ENCODE measurements at regions not wholly inside any gene's neighbourhood (a gene's known extent, or its start where the extent isn't known, plus 50 kb on each side); places are given as distances from the start of the nearest gene placed in this dataset.

DNA sequence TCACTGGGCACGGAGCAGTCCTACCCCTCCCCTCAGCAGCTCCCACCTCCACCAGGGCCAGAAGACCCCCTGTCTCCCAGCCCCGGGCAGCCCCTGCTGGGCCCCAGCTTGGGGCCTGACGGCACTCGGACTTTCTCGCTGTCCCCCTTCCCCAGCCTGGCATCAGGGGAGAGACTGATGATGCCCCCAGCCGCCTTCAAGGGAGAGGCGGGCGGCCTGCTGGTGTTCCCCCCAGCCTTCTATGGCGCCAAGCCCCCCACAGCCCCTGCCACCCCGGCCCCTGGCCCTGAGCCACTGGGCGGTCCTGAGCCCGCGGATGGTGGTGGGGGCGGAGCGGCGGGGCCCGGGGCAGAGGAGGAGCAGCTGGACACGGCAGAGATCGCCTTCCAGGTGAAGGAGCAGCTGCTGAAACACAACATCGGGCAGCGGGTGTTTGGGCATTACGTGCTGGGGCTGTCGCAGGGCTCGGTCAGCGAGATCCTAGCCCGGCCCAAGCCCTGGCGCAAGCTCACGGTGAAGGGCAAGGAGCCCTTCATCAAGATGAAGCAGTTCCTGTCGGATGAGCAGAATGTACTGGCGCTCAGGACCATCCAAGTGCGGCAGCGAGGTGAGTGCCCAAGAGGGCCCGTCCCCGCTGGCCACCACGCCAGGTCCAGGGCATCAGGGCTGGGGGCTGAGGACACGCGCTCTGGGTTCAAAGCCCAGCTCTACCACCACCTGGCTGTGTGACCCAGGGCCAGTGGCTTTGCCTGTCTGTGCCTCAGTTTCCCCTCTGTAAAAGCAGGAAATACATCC lies 58.6 kb downstream of the PHETA1 start:
- Mint-ChIP-seq H3K4me1 (peaks cover 6% of the 10 kb centered on the region; the same call in 2 of the 3 replicates), H3K4me3 (no peak overlapping the region), H3K27ac (no peak overlapping the region), H3K27me3 (ENCODE audit: insufficient read depth, low read depth, poor library complexity) (peaks cover 9% of the 10 kb centered on the region), H3K36me3 (ENCODE audit: low read depth) (peaks cover 22% of the 10 kb centered on the region), H3K9me3 (peaks cover 18% of the 10 kb centered on the region)
- H3K9me2 ChIP-seq (ENCODE audit: insufficient read depth), result no peaks in the 10 kb centered on the region
- peaks cover 3% of the 10 kb centered on the region for H3K36me3 ChIP-seq (ENCODE audit: insufficient read depth)
- no peak overlapping the region for H2AFZ ChIP-seq
- ATAC-seq, result no peak
- no peaks in the 10 kb centered on the region for H3F3A ChIP-seq (replicated peaks; ENCODE audit: low read depth)
- no peak overlapping the region for H3K4me2 ChIP-seq
- no peaks in the 10 kb centered on the region for H3K4me1 ChIP-seq (ENCODE audit: insufficient read depth)
- H3K4me3 ChIP-seq, result no peak overlapping the region
- H4K20me1 ChIP-seq (replicated peaks; ENCODE audit: insufficient read depth), result no peaks in the 10 kb centered on the region
- no peak for TF ChIP-seq ZNF331 (CRISPR knock-in tag; IDR thresholded peaks at IDR 0.05; ENCODE audit: low read depth)
- TF ChIP-seq, protein P1, sequence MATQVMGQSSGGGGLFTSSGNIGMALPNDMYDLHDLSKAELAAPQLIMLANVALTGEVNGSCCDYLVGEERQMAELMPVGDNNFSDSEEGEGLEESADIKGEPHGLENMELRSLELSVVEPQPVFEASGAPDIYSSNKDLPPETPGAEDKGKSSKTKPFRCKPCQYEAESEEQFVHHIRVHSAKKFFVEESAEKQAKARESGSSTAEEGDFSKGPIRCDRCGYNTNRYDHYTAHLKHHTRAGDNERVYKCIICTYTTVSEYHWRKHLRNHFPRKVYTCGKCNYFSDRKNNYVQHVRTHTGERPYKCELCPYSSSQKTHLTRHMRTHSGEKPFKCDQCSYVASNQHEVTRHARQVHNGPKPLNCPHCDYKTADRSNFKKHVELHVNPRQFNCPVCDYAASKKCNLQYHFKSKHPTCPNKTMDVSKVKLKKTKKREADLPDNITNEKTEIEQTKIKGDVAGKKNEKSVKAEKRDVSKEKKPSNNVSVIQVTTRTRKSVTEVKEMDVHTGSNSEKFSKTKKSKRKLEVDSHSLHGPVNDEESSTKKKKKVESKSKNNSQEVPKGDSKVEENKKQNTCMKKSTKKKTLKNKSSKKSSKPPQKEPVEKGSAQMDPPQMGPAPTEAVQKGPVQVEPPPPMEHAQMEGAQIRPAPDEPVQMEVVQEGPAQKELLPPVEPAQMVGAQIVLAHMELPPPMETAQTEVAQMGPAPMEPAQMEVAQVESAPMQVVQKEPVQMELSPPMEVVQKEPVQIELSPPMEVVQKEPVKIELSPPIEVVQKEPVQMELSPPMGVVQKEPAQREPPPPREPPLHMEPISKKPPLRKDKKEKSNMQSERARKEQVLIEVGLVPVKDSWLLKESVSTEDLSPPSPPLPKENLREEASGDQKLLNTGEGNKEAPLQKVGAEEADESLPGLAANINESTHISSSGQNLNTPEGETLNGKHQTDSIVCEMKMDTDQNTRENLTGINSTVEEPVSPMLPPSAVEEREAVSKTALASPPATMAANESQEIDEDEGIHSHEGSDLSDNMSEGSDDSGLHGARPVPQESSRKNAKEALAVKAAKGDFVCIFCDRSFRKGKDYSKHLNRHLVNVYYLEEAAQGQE (IDR thresholded peaks at IDR 0.05; ENCODE audit: unreplicated experiment), result no peak
- TF ChIP-seq, protein P2, sequence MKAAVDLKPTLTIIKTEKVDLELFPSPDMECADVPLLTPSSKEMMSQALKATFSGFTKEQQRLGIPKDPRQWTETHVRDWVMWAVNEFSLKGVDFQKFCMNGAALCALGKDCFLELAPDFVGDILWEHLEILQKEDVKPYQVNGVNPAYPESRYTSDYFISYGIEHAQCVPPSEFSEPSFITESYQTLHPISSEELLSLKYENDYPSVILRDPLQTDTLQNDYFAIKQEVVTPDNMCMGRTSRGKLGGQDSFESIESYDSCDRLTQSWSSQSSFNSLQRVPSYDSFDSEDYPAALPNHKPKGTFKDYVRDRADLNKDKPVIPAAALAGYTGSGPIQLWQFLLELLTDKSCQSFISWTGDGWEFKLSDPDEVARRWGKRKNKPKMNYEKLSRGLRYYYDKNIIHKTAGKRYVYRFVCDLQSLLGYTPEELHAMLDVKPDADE (IDR thresholded peaks at IDR 0.05), result no peak
- no peak overlapping the region for H3K27ac ChIP-seq (ENCODE audit: low read depth)
- no peak for DNase-seq (ENCODE audit: low spot score)
- no peaks in the 10 kb centered on the region for H3K79me2 ChIP-seq (replicated peaks; ENCODE audit: insufficient read depth)
- no peaks in the 10 kb centered on the region for H3K27me3 ChIP-seq (ENCODE audit: insufficient read depth)

DNA sequence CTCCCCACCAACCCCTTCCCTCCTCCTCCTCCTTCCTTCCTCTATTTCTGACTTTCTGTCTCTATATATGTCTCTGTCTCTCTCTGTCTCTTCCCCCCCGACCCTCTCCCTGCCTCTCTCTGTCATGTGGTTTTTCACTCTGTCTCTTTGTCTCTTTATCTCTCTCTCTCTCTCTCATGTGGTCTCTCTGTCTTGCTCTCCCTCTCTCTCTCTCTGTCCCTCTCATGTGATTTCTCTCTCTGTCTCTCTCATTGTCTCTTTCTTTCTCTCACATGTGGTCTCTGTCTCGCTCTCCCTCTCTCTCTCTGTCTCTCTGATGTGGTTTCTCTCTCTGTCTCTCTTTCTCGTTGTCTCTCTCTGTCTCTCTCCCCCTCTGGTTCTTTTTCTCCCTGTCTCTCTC lies 59.3 kb downstream of the PHETA1 start:
- H3K27ac ChIP-seq (ENCODE audit: low read depth), result no peak overlapping the region
- H3K79me2 ChIP-seq (replicated peaks; ENCODE audit: insufficient read depth), result no peaks in the 10 kb centered on the region
- no peak overlapping the region for H3K4me3 ChIP-seq
- Mint-ChIP-seq H3K27me3 (ENCODE audit: insufficient read depth, low read depth, poor library complexity) (peaks cover 9% of the 10 kb centered on the region), H3K4me1 (peaks cover 6% of the 10 kb centered on the region; the same call in 2 of the 3 replicates), H3K4me3 (no peak overlapping the region), H3K9me3 (peaks cover 25% of the 10 kb centered on the region), H3K36me3 (ENCODE audit: low read depth) (peaks cover 29% of the 10 kb centered on the region), H3K27ac (no peak overlapping the region)
- no peaks in the 10 kb centered on the region for H3K27me3 ChIP-seq (ENCODE audit: insufficient read depth)
- H3K36me3 ChIP-seq (ENCODE audit: insufficient read depth), result peaks cover 7% of the 10 kb centered on the region
- H3F3A ChIP-seq (replicated peaks; ENCODE audit: low read depth), result no peaks in the 10 kb centered on the region
- no peaks in the 10 kb centered on the region for H4K20me1 ChIP-seq (replicated peaks; ENCODE audit: insufficient read depth)
- no peak for ATAC-seq
- no peak overlapping the region for H2AFZ ChIP-seq
- no peaks in the 10 kb centered on the region for H3K4me1 ChIP-seq (ENCODE audit: insufficient read depth)
- H3K9me2 ChIP-seq (ENCODE audit: insufficient read depth), result no peaks in the 10 kb centered on the region
- DNase-seq (ENCODE audit: low spot score), result no peak
- H3K4me2 ChIP-seq, result no peak overlapping the region
- TF ChIP-seq, protein P3, sequence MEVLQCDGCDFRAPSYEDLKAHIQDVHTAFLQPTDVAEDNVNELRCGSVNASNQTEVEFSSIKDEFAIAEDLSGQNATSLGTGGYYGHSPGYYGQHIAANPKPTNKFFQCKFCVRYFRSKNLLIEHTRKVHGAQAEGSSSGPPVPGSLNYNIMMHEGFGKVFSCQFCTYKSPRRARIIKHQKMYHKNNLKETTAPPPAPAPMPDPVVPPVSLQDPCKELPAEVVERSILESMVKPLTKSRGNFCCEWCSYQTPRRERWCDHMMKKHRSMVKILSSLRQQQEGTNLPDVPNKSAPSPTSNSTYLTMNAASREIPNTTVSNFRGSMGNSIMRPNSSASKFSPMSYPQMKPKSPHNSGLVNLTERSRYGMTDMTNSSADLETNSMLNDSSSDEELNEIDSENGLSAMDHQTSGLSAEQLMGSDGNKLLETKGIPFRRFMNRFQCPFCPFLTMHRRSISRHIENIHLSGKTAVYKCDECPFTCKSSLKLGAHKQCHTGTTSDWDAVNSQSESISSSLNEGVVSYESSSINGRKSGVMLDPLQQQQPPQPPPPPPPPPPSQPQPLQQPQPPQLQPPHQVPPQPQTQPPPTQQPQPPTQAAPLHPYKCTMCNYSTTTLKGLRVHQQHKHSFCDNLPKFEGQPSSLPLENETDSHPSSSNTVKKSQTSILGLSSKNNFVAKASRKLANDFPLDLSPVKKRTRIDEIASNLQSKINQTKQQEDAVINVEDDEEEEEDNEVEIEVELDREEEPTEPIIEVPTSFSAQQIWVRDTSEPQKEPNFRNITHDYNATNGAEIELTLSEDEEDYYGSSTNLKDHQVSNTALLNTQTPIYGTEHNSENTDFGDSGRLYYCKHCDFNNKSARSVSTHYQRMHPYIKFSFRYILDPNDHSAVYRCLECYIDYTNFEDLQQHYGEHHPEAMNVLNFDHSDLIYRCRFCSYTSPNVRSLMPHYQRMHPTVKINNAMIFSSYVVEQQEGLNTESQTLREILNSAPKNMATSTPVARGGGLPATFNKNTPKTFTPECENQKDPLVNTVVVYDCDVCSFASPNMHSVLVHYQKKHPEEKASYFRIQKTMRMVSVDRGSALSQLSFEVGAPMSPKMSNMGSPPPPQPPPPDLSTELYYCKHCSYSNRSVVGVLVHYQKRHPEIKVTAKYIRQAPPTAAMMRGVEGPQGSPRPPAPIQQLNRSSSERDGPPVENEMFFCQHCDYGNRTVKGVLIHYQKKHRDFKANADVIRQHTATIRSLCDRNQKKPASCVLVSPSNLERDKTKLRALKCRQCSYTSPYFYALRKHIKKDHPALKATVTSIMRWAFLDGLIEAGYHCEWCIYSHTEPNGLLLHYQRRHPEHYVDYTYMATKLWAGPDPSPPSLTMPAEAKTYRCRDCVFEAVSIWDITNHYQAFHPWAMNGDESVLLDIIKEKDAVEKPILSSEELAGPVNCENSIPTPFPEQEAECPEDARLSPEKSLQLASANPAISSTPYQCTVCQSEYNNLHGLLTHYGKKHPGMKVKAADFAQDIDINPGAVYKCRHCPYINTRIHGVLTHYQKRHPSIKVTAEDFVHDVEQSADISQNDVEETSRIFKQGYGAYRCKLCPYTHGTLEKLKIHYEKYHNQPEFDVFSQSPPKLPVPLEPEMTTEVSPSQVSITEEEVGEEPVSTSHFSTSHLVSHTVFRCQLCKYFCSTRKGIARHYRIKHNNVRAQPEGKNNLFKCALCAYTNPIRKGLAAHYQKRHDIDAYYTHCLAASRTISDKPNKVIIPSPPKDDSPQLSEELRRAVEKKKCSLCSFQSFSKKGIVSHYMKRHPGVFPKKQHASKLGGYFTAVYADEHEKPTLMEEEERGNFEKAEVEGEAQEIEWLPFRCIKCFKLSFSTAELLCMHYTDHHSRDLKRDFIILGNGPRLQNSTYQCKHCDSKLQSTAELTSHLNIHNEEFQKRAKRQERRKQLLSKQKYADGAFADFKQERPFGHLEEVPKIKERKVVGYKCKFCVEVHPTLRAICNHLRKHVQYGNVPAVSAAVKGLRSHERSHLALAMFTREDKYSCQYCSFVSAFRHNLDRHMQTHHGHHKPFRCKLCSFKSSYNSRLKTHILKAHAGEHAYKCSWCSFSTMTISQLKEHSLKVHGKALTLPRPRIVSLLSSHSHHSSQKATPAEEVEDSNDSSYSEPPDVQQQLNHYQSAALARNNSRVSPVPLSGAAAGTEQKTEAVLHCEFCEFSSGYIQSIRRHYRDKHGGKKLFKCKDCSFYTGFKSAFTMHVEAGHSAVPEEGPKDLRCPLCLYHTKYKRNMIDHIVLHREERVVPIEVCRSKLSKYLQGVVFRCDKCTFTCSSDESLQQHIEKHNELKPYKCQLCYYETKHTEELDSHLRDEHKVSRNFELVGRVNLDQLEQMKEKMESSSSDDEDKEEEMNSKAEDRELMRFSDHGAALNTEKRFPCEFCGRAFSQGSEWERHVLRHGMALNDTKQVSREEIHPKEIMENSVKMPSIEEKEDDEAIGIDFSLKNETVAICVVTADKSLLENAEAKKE (CRISPR knock-in tag; IDR thresholded peaks at IDR 0.05), result no peak
- TF ChIP-seq EZH2phosphoT487 (IDR thresholded peaks at IDR 0.05; ENCODE audit: unreplicated experiment) (no peak), ZNF331 (CRISPR knock-in tag; IDR thresholded peaks at IDR 0.05; ENCODE audit: low read depth) (no peak), EZH2 (IDR thresholded peaks at IDR 0.05; ENCODE audit: low read depth, unreplicated experiment) (no peak)
- TF ChIP-seq, protein P4, sequence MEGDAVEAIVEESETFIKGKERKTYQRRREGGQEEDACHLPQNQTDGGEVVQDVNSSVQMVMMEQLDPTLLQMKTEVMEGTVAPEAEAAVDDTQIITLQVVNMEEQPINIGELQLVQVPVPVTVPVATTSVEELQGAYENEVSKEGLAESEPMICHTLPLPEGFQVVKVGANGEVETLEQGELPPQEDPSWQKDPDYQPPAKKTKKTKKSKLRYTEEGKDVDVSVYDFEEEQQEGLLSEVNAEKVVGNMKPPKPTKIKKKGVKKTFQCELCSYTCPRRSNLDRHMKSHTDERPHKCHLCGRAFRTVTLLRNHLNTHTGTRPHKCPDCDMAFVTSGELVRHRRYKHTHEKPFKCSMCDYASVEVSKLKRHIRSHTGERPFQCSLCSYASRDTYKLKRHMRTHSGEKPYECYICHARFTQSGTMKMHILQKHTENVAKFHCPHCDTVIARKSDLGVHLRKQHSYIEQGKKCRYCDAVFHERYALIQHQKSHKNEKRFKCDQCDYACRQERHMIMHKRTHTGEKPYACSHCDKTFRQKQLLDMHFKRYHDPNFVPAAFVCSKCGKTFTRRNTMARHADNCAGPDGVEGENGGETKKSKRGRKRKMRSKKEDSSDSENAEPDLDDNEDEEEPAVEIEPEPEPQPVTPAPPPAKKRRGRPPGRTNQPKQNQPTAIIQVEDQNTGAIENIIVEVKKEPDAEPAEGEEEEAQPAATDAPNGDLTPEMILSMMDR (conservative IDR thresholded peaks at IDR 0.05; ENCODE audit: low read depth in 2 of 2), result no peak
